Testis (tissue), 2 donors: ENCODE measurements at regions not wholly inside any gene's neighbourhood (a gene's known extent, or its start where the extent isn't known, plus 50 kb on each side); places are given as distances from the start of the nearest gene placed in this dataset.

Experiments used
- DNase-seq: peaks from one replicate; pipeline ENCODE4 v3.0.0-alpha.2; 2019
- H3K27ac ChIP-seq, 2 donors: fragments of 200-600 bp; sonication (generic); one replicate each; pipeline ENCODE4 v1.5.1; 2019
- H3K27me3 ChIP-seq: fragments of 200-600 bp; sonication (generic); one replicate; pipeline ENCODE4 v1.5.1; 2019
- H3K36me3 ChIP-seq: fragments of 200-600 bp; sonication (generic); one replicate; pipeline ENCODE4 v1.5.1; 2017; ENCODE audit warnings: low read depth; ENCODE audit errors: missing control alignments
- H3K4me1 ChIP-seq: fragments of 200-600 bp; sonication (generic); one replicate; pipeline ENCODE4 v1.5.1; 2019
- H3K4me3 ChIP-seq, 2 donors: fragments of 200-600 bp; sonication (generic); one replicate each; pipeline ENCODE4 v1.5.1; 2017 to 2019
- H3K9me3 ChIP-seq: fragments of 200-600 bp; sonication (generic); one replicate; pipeline ENCODE4 v1.5.1; 2017
- POLR2A ChIP-seq: fragments of 450-650 bp; IDR thresholded peaks from one replicate; pipeline ENCODE4 v1.6.1; 2017; ENCODE audit warnings: antibody characterized with exemption, mild to moderate bottlenecking, moderate library complexity
- WGBS, 2 donors: methylation state at CpG; one replicate each; pipeline ENCODE4 v1.1.5; 2018; 5-methylcytosine and 5-hydroxymethylcytosine counted together
- intact Hi-C: fragments of 100-400 bp; cut with DNase I; formaldehyde crosslinking; loops from one replicate; pipeline ENCODE4 v1.15.1; 2023; ENCODE audit warnings: low total_unique reads
- TF ChIP-seq, protein P1 (sequence below), 3 experiments: fragments of 450-650 bp in 2 of 3; fragments of 200-600 bp in 1 of 3; sonication (generic) in 1 of 3; IDR thresholded peaks; one replicate each; pipeline ENCODE4 v1.5.1; 2016 to 2019; ENCODE audit warnings: antibody characterized with exemption in 3 of 3, mild to moderate bottlenecking in 2 of 3, moderate library complexity in 1 of 3

DNA sequence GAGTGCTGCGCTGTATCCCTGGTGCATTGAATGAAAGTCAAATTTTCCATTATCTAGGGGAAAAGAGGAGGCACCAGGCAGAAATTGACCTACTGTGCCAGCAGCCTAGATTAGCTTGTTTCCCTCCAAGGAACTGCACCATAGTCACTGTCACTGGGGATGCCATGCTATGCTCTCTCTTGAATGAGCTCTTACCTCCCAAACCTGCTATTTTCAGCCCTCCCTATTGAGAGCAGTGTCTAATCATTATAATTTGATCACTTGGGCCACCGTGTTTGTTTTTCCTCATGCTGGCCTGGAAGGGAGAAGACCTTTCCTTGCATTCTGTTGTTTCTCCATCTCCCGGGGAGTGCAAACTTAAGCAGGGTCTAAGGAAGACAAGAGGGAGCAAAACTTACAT is 492.9 kb downstream of the SIPA1L2 start:
- 81 to 90% methylated on average over 3 of the region's 3 CpGs for WGBS, 2 donors
- TF ChIP-seq POLR2A: no peak
- TF ChIP-seq, protein P1, sequence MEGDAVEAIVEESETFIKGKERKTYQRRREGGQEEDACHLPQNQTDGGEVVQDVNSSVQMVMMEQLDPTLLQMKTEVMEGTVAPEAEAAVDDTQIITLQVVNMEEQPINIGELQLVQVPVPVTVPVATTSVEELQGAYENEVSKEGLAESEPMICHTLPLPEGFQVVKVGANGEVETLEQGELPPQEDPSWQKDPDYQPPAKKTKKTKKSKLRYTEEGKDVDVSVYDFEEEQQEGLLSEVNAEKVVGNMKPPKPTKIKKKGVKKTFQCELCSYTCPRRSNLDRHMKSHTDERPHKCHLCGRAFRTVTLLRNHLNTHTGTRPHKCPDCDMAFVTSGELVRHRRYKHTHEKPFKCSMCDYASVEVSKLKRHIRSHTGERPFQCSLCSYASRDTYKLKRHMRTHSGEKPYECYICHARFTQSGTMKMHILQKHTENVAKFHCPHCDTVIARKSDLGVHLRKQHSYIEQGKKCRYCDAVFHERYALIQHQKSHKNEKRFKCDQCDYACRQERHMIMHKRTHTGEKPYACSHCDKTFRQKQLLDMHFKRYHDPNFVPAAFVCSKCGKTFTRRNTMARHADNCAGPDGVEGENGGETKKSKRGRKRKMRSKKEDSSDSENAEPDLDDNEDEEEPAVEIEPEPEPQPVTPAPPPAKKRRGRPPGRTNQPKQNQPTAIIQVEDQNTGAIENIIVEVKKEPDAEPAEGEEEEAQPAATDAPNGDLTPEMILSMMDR (IDR thresholded peaks at IDR 0.05): no peak

DNA sequence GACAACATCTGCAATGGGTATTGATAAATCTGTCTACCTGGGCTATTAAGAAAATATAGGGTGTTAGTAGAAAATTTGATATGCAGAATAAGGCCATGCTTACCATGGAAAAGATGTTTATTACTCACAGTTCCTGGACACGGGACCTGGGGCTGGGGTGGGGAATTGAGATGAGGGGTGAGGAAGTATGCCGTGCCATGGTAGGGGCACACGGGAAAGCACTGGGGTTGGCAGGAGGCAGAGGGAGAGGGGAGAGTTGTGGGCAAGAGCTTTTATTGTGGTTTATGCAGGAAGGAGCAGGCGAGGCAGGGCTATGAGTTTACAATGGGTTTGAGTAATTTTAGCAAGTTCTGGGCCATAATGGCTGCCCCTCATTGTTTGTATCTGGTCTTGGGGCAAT is 493.8 kb downstream of the SIPA1L2 start:
- no peaks in the 10 kb centered on the region for H3K9me3 ChIP-seq
- 82 to 94% methylated on average over 4 of the region's 4 CpGs for WGBS, 2 donors
- no peaks in the 10 kb centered on the region for H3K27me3 ChIP-seq
- TF ChIP-seq, protein P1 (IDR thresholded peaks at IDR 0.05): no peak
- TF ChIP-seq POLR2A: no peak
- intact Hi-C loops: no loop called here
- DNase-seq: no peak
- no peaks in the 10 kb centered on the region for H3K4me1 ChIP-seq
- H3K27ac ChIP-seq: no peak overlapping the region
- H3K4me3 ChIP-seq: no peak overlapping the region
- no peaks in the 10 kb centered on the region for H3K36me3 ChIP-seq

More for the DNA sequence above, 492.9 kb downstream of the SIPA1L2 start:
- H3K27me3 ChIP-seq: no peaks in the 10 kb centered on the region
- intact Hi-C loops: no loop called here
- no peak for DNase-seq
- H3K36me3 ChIP-seq: no peaks in the 10 kb centered on the region
- H3K9me3 ChIP-seq: no peaks in the 10 kb centered on the region
- H3K4me1 ChIP-seq: no peaks in the 10 kb centered on the region
- H3K4me3 ChIP-seq: no peak overlapping the region
- H3K27ac ChIP-seq: no peak overlapping the region

DNA sequence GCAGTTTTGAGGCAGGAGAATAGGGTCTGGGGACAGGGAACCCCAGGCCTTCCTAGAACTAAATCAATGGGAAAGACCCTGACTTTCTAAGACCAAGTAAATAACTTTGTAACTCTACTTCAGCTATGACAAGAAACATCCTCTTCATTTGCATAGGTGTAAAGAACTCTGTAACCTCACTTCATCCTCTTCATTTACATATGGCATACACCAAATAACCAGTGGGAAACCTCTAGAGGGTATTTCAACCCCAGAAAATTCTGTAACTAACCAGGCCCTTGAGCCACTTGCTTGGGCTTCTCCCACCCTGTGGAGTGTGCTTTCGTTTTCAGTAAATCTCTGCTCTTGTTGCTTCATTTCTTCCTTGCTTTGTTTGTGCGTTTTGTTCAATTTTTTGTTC is 495.6 kb downstream of the SIPA1L2 start:
- DNase-seq: no peak
- H3K36me3 ChIP-seq: no peaks in the 10 kb centered on the region
- TF ChIP-seq POLR2A: no peak
- TF ChIP-seq, protein P1 (IDR thresholded peaks at IDR 0.05): no peak
- H3K27ac ChIP-seq: no peak overlapping the region
- no peak overlapping the region for H3K4me3 ChIP-seq
- no peaks in the 10 kb centered on the region for H3K4me1 ChIP-seq
- H3K27me3 ChIP-seq: no peaks in the 10 kb centered on the region
- H3K9me3 ChIP-seq: no peaks in the 10 kb centered on the region
- WGBS, 2 donors: 81 to 86% methylated on average over 2 of the region's 2 CpGs
- intact Hi-C loops: no loop called here

DNA sequence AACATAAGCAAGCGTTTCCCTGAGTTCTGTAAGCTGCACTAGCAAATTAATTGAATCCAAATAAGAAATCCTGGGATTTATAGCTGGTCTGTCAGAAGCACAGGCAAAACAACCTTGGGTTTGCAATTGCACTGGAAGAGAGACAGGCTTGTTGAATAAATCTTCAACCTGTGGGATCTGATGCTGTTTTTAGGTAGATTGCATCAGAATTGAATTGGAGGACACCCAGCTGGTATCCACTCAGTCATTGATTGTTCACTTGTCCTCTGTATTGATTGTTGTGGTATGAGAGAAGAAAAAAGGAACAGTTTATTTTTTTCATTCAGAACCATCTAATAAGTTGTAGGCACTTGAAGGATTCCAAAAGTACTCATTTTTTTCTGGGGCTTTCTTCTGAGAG is 497.4 kb downstream of the SIPA1L2 start:
- Histone ChIP-seq H3K4me1 (no peaks in the 10 kb centered on the region), H3K27ac (no peak overlapping the region), H3K27me3 (no peaks in the 10 kb centered on the region), H3K9me3 (no peaks in the 10 kb centered on the region), H3K4me3 (no peak overlapping the region), H3K36me3 (no peaks in the 10 kb centered on the region)
- intact Hi-C loops: no loop called here
- DNase-seq: no peak
- 67 to 71% methylated on average over 1 of the region's 1 CpG for WGBS, 2 donors
- TF ChIP-seq, protein P1 (IDR thresholded peaks at IDR 0.05): no peak
- no peak for TF ChIP-seq POLR2A

DNA sequence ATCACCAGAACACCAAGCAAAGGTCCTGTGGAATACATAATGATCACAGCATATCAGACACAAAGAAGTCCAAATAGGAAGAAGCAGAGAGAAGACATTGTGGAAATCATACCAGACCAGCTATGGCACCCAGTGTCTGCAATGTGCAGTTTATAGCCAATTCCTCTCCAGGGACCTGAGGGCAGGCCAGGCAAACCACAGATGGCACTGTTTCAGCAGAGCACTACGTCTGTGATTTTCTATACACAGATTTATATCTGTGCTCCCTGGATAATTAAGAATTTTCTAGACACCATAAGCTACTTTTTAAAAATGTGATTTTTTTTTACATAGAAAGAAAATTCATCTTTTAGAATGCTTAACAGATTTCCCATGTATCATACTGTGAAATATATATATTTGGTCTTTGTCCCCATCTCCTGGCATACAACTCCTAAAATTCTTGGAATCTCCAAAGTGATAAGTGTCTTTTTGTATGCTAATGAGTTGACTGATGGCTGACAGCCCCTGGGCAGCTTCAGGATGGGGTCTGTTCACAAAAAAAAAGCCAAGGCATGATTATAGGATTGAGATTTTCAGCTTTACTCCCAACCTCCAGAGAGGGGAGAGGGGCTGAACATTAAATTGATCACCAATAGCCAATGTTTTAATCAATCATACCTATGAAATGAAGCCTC is 498.1 kb downstream of the SIPA1L2 start:
- DNase-seq: no peak
- Histone ChIP-seq H3K4me3 (no peak overlapping the region), H3K4me1 (no peaks in the 10 kb centered on the region), H3K27me3 (no peaks in the 10 kb centered on the region), H3K36me3 (no peaks in the 10 kb centered on the region), H3K27ac (no peak overlapping the region), H3K9me3 (no peaks in the 10 kb centered on the region)
- no peak for TF ChIP-seq POLR2A
- TF ChIP-seq, protein P1 (IDR thresholded peaks at IDR 0.05): no peak
- intact Hi-C loops: no loop called here
- WGBS, 2 donors: 90 to 91% methylated on average over 1 of the region's 1 CpG
